ENCODE measurements at regions not wholly inside any gene's neighbourhood (a gene's known extent, or its start where the extent isn't known, plus 50 kb on each side); places are given as distances from the start of the nearest gene placed in this dataset.

GRCh38 chr17:37829592-37830123 is 84.8 kb upstream of the HNF1B start (continued):
- peak; percentile 33 for TF ChIP-seq BCL3 (IDR thresholded peaks at IDR 0.05; ENCODE audit: borderline replicate concordance, insufficient read depth, low read depth, low read length, poor library complexity, severe bottlenecking)
- TF ChIP-seq GATAD2B (conservative IDR thresholded peaks at IDR 0.05; ENCODE audit: low read depth): 0 out of 2 replicates have a peak, but pooled peaks have one; percentile 25
- TF ChIP-seq MEF2B (IDR thresholded peaks at IDR 0.05; ENCODE audit: partially characterized antibody, poor library complexity, severe bottlenecking): peak; percentile 85
- no peak for TF ChIP-seq TAF1 (IDR thresholded peaks at IDR 0.05; ENCODE audit: borderline replicate concordance, low read depth, low read length)
- 0 out of 2 replicates have a peak, but pooled peaks have one; percentile 11 for TF ChIP-seq POLR2A (IDR thresholded peaks at IDR 0.05; ENCODE audit: low read depth, low read length)
- TF ChIP-seq ZNF274 (IDR thresholded peaks at IDR 0.05; ENCODE audit: insufficient read depth, insufficient read length): no peak
- TF ChIP-seq SREBF2 (IDR thresholded peaks at IDR 0.05; ENCODE audit: low read length): no peak
- no peak for TF ChIP-seq MXI1 (IDR thresholded peaks at IDR 0.05; ENCODE audit: low read depth, low read length)
- peak; percentile 50; the same call in 1 of the 2 replicates for TF ChIP-seq BCL11A (IDR thresholded peaks at IDR 0.05; ENCODE audit: low read depth, low read length)
- TF ChIP-seq CREB1 (IDR thresholded peaks at IDR 0.05; ENCODE audit: low read depth): peak; percentile 35; the same call in 1 of the 2 replicates
- peak; percentile 85 for TF ChIP-seq RUNX3 (IDR thresholded peaks at IDR 0.05; ENCODE audit: low read length)
- TF ChIP-seq ESRRA (IDR thresholded peaks at IDR 0.05; ENCODE audit: low read length): 0 out of 2 replicates have a peak, but pooled peaks have one; percentile 57
- TF ChIP-seq JUNB (IDR thresholded peaks at IDR 0.05): peak; percentile 53
- TF ChIP-seq IRF4 (IDR thresholded peaks at IDR 0.05; ENCODE audit: low read depth, low read length): 0 out of 2 replicates have a peak, but pooled peaks have one; percentile 28
- no peak for TF ChIP-seq CEBPB (IDR thresholded peaks at IDR 0.05; ENCODE audit: borderline replicate concordance in 1 of 2, low read depth in 2 of 2, low read length in 2 of 2)
- peak; percentile 42; the same call in 1 of the 2 replicates for TF ChIP-seq ATF2 (IDR thresholded peaks at IDR 0.05; ENCODE audit: low read length)
- TF ChIP-seq ZNF592 (IDR thresholded peaks at IDR 0.05): peak; percentile 94
- TF ChIP-seq ZNF384 (IDR thresholded peaks at IDR 0.05; ENCODE audit: borderline replicate concordance, low read depth, low read length): no peak
- TF ChIP-seq RELB (IDR thresholded peaks at IDR 0.05; ENCODE audit: low read depth): peak; percentile 55; the same call in 1 of the 2 replicates
- TF ChIP-seq IKZF1 (conservative IDR thresholded peaks at IDR 0.05): peak; percentile 80; the same call in 1 of the 2 replicates

Data from GM12878 (cell line).